ENCODE measurements at regions not wholly inside any gene's neighbourhood (a gene's known extent, or its start where the extent isn't known, plus 50 kb on each side); places are given as distances from the start of the nearest gene placed in this dataset.

DNA sequence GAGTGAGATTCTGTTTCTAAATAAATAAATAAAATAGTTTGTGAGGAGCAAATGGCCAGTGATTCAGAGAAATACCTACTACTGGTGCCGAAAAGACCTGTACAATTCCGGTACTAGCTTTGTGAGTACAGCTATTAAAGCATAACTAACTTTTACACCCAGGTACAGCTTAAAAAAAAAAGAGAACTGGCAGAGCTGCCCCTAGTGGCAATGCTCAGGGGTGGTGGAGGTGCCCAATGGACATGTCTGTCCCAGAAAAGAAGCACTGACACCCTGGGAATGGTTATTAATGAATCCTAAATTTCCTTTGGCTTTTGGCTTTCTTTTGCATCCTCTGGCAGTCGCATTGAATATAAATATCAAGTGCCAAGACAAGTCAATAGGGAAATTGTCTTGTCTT is 87.0 kb downstream of the LIPG start:
- no peaks in the 10 kb centered on the region for H3K9me3 ChIP-seq
- POLR2A ChIA-PET, result no interaction called here
- no peaks in the 10 kb centered on the region for H3K27me3 ChIP-seq (ENCODE audit: insufficient read depth)
- H4K20me1 ChIP-seq (ENCODE audit: insufficient read depth), result no peaks in the 10 kb centered on the region
- no peak overlapping the region for H2AFZ ChIP-seq (ENCODE audit: low read depth)
- no peak overlapping the region for H3K27ac ChIP-seq (ENCODE audit: low read depth in 2 of 2, low read length in 1 of 2)
- no peak overlapping the region for H3K9ac ChIP-seq
- H3K9me2 ChIP-seq, result no peaks in the 10 kb centered on the region
- DNase-seq, result no peak
- H3K4me1 ChIP-seq (ENCODE audit: control insufficient read depth in 1 of 2, insufficient read depth in 2 of 2, low read depth in 1 of 2, low read length in 1 of 2), result peaks cover 0 to 13% of the 10 kb centered on the region in 2 experiments; a peak in 2 of 4 replicates
- H3F3A ChIP-seq (replicated peaks; ENCODE audit: insufficient read depth), result no peaks in the 10 kb centered on the region
- CTCF ChIA-PET, result no interaction called here
- no peak for TF ChIP-seq ELF1 (IDR thresholded peaks at IDR 0.05)
- TF ChIP-seq, protein P1, sequence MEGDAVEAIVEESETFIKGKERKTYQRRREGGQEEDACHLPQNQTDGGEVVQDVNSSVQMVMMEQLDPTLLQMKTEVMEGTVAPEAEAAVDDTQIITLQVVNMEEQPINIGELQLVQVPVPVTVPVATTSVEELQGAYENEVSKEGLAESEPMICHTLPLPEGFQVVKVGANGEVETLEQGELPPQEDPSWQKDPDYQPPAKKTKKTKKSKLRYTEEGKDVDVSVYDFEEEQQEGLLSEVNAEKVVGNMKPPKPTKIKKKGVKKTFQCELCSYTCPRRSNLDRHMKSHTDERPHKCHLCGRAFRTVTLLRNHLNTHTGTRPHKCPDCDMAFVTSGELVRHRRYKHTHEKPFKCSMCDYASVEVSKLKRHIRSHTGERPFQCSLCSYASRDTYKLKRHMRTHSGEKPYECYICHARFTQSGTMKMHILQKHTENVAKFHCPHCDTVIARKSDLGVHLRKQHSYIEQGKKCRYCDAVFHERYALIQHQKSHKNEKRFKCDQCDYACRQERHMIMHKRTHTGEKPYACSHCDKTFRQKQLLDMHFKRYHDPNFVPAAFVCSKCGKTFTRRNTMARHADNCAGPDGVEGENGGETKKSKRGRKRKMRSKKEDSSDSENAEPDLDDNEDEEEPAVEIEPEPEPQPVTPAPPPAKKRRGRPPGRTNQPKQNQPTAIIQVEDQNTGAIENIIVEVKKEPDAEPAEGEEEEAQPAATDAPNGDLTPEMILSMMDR (IDR thresholded peaks at IDR 0.05), result peak; percentile 42
- no peak overlapping the region for H3K4me2 ChIP-seq
- 84% methylated on average over 3 of the region's 3 CpGs for WGBS (ENCODE audit: low lambda C conversion rate)
- H3K36me3 ChIP-seq (replicated peaks in 1 of 2; ENCODE audit: control insufficient read depth in 1 of 2, insufficient read depth in 2 of 2, low read length in 1 of 2), result no peaks in the 10 kb centered on the region
- no peak overlapping the region for H3K4me3 ChIP-seq (ENCODE audit: low read depth in 2 of 2, low read length in 1 of 2)
- no peaks in the 10 kb centered on the region for H3K79me2 ChIP-seq (ENCODE audit: insufficient read depth)
